ENCODE measurements at regions not wholly inside any gene's neighbourhood (a gene's known extent, or its start where the extent isn't known, plus 50 kb on each side); places are given as distances from the start of the nearest gene placed in this dataset.

DNA sequence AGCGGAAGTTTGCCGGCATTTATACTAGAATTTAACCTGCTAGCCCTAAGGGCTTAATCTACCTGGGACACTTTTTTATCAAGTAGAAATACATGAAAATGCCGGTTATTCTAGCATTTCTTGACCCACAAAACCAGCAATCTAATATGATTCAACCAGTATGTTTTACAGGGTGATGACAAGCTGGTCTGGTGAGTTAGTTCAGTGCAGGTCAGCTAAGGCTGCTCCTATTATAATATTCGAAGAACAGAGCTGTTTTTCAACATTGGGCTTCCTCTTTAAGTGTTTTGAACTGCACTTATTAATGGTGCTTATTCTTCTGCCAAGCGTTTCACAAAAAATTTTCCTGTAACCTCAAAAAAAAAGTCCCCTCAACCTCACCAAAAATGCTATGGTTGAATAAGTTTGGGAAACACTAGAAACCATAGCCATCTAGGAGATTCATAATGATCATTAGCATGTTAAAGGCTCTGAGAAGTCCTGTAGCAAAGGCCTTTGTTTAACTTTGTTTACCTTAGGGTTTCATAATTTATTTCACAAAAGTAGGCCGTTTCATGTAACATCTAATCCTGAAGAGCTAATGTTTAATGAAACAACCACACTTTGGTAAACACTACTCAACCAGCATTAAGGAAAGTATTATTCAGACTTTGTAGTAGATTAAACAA is 526.6 kb downstream of the KLF12 start:
- no peak for DNase-seq

DNA sequence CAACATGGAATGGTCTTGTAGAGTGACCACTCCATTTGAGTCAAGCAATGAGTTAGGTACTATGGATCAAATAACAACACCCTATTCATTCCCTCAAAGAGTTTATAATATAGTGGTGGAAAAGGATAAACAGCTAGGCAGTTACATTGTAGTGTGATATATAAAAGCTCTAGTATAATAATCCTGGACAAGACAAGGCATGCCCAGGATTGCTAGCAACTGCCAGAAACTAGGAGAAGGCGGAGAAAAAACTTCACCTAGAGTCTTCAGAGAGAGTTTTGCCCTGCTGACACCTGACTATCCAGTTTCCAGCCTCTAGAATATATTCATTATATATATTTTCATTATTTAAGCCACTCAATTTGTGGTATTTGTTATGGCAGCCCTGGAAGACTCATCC is 530.6 kb downstream of the KLF12 start:
- DNase-seq = no peak

DNA sequence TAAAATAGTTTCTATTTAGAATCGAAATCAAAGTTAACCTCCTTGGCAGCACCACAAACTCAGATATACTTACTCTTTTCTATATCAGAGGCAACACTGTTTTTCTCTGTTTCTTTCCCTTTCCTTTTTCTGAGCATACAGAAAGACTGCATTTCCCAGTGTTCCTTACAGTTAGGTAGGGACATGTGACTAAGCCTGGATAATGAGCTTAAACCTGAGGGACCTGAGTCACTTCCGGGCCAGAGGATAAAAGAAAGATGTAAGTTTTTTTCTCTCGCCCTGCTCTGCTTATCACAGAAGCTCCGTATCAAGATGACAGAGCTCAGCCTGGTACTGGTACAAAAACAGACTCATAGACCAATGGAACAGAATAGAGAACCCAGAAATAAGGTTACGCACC is 531.9 kb downstream of the KLF12 start:
- DNase-seq = no peak

DNA sequence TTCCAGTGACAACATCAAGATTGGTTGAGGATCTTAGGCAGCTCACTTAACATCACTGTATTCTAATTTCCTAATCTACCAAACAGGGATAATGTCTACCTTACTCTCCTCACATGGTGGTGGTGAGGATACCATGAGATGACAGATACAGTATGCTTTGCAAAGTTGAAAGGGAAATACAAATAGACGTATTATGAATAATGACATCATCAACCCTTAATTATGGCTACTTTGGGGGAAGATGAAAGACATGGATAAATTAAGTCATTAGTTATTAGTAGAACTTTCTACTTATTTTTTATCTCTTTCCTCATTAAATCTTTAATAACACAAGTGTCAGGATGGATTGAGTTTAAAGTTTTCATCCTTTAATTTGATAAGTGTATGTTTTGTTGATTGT is 532.5 kb downstream of the KLF12 start:
- no peak for DNase-seq

DNA sequence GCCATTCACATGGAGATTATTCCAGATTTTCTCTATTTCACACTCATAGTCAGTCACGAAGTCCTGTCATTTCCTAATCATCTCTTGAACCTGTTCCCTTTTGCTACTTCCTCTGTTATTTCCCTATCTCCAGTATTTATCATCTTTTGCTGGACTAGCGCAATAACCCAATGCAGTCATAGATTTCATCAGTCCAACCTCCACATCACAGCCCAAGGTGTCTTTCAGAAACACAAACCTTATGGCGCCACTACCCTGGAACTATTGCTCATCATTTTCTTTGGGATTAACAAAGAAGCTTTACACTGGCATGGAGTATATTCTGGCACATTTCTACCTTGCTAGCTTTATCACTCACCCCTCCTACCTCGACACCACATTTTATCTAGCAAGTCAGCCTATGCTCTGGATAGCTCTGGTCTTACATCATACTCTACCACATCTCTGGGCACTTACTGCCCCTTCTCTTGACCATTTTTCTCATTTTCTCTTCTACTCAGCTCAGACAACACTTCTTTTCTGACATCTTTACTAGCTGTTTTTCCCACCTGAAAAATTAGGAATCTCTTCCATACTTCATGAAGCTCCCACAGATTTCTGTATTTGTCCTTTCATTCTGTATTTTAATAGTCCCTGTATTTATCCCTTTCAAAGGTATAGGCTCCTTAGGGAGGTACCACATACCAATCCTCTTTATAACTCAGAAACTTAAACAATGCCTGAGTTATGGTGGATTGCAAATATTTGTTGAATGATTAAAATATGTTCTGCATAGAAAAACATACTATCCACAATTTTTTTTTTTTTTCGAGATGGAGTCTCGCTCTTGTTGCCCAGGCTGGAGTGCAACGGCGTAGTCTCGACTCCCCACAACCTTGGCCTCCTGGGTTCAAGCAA is 534.7 kb downstream of the KLF12 start:
- no peak for DNase-seq

DNA sequence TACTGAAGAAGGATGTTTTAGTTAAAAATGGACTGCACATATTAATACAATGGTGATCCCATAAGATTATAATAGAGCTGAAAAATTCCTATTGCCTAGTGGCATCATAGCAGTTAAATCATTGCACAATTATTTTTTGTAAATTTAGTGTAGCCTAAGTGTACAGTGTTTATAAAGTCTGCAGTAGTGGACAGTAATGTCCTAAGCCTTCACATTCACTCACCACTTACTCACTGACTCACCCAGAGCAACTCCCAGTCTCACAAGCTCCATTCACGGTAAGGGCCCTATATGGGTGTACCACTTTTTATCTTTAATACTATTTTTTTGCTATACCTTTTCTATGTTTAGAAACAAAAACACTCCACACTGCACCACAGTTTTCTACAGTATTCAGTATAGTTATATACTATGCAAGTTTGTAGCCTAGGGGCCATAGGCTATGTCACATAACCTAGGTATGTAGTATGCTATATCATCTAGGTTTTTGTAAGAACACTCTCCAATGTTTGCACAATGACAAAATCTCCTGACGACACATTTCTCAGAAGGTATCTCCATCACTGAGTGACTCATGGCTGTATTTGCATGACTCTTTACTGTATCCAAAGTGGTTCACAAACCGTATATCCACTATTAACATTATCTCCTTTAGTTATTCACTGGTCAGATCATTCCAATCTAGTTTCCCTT is 536.0 kb downstream of the KLF12 start:
- DNase-seq = no peak

DNA sequence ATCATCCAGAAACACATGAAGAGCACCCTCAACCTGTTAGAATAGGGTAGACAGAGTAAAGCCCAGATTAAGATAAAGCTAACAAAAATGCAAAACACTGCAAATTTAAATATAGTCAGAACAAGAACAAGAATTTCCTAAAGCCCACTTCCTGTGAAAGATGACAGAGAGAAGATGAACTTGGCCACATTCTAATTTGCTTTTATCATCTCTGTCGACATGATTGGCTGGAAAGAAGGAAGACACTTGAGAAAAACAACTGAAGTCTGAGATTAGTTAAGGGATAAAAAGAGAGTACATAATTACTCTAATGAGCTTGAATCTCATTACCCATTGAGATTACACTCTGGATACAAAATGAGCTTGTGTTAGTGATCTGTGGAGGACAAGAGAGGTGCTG is 537.6 kb downstream of the KLF5 start:
- DNase-seq = no peak

DNA sequence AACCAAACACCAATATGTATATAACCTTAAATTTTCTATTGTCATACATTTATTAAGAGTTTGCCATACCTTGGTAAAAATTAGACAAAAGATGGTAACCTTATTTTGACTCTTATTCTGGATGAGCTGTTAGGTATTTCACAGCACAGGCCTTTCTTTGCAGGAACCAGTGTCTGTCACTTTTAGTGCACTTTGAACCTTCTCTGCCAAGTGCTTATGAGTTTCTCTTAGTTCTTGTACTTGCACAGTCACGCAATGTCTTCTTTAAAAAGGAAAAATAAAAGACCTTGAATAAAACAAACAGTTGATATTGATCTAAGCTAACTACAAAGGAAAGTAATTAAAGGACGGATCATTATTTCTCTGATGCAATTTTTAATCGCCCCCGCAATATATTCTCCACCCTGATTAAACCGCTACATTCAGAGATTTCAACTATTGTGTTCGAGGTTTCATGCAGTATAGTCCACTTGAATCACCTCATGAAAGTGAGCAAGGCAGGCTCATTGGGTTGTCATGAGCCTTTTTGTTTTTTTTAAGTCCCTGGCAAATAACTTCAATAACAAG is 534.5 kb downstream of the KLF5 start:
- no peak for DNase-seq

DNA sequence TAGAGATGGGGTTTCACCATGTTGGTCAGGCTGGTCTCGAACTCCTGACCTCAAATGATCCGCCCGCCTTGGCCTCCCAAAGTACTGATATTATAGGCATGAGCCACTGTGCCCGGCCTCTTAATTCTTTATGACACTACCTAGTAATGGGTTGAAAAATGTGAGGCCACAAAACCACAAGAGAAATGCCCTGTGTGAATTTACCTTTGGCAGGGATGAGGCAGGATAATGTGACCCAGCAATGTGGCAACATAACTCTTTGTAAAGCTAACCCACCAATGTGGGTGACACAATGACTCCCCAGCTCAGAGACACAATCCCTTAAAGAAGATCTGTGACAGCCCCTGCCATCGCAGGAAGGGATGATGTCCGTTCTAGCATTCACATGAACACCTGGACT is 533.1 kb downstream of the KLF5 start:
- DNase-seq = no peak

DNA sequence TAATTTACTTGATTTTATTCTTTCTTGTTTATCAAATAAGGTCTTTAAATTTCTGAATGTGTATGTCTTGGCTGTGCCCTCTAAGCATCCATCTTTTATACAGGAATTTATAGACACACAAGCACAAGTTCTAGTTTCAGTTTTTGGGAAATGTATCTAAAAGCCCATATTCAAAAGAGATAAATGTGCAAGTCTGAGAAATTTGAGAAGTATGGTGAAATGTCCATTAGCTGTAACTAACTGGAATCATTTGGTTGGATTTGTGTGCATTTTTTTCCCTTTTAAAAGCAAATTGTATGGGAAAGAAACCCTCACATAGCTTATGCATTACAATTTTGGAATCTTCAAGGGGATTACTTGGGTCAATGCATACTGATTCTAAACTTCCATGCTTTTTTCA is 532.0 kb downstream of the KLF5 start:
- no peak for DNase-seq

DNA sequence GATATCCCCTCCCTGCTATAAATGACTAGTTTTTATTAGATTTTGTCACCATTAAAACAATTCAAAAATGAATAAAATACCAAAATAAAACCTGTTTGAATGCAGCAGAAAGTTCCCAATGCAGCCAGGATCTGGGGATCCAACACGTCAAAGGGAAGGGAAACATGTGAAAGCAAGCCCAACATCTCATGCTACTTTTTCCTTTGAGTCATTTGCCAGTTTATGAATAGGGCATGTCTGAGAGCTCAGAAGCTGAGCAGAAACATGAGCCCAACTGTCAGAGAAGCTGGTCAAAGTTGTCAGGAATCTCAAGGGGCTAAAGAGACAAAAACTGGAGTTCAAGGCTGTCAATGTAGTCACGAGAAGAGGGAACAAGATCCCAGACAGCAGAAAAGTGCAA is 526.4 kb downstream of the KLF5 start:
- DNase-seq = no peak

DNA sequence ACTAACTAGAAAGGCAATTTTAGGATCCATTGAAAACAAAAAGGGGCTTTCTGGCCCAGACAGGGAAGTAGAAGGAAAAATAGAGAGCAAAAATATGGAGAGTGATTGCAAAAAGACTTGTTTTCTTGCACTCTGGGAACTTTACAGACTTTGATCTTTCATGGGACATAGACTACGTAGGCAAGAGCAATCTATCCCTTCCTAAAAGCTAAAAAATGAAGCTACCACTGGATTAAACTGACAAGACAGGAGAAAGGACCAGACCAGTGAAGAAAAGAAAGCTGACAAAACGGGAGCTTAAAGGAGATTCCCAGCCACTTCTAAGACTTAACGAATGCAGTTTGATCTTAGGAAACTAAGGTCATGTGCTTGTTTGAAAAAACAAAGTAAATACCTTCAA is 524.5 kb downstream of the KLF5 start:
- no peak for DNase-seq

DNA sequence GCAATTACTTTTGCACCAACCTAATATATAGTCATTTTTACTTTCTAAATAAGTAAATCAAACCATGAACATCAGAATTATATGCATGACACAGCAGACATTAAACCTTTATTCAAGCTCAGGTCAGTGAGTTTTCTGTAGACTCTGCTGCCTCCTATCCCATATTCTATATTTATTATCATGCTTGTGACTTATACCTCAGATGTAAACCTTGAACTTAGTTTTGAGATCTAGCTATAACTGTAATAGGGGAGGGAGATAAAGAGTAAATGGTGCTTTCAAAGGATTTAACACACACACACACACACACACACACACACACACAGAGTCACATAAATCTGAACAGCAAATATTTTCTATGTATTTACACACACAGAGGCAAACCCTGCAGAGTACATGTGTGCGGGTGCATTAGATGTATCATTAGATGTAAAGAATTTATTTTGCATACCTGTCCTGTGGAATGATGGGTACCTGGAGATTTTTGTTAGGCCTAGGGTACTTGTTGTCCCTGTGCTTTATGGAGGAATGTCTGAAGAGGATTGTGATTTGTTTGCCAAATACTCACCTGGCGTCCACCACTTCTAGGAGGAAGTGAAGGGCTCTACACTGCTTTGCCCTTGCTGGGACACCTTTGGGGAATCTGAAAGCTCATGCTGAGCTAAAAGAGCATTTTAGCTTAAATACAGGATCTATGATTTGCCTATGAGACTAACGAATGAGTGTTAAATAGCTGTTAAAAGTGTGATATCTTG is 521.9 kb downstream of the KLF5 start:
- DNase-seq = no peak

DNA sequence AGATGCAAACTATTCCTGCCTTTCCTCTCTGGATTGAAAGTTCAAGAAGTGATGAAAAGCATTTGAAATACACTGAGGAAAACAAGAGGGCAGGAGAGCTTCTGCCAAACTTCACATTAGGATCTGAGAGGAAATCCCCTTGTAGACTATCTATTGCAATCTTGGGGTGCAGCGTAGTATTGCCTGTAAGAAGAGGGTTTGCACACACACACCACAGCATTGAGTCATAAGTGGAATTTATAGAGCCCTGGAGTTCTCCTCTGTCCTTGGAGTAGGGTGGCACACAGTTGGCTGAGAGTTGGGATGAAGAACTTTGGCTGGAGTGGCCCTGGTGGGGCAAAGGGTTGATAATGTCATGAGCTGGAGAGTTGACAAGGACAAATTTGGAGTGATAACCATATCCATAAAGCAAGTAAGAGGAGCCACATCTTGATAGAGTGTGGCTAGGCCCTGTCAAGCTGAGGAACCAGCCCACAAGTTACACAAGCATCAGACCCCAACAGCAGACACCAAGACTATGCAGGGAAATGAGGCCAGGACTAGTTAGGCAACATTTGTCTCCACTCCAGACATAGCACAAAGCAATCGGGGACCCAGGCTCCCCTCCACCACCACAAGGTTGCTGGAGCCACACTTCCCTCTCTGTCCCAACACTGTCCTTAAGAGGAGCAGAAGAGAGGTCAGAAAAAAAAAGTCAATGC is 520.9 kb downstream of the KLF5 start:
- no peak for DNase-seq

DNA sequence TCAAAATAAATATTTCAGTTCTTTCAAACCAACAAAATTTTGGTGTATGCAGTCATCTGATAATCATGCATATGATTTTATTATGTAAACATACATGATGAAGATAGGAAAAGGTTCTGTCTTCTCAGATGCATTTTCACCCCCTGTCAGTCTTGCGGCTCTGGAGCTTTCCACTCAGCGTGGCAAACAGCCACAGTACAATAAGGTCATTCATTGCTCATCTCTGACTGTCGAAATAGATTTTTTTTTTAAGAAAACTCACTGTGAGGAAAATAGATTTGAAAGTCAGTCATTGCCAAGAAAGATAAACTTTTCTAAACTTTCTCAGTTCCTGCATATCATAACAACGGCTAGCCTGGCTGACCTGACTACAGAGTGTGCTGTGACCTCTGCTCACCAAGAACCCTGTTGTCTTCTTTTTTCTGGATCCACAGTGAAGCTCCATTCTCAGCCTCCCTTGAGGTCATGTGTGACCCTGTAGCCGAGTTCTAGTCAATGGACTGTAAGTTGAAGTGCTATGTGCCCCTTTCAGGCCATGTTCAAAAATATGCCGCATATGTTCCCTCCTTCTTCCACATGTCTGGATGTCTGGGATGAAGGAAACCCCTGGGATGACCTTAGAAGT is 519.6 kb downstream of the KLF5 start:
- DNase-seq = no peak

DNA sequence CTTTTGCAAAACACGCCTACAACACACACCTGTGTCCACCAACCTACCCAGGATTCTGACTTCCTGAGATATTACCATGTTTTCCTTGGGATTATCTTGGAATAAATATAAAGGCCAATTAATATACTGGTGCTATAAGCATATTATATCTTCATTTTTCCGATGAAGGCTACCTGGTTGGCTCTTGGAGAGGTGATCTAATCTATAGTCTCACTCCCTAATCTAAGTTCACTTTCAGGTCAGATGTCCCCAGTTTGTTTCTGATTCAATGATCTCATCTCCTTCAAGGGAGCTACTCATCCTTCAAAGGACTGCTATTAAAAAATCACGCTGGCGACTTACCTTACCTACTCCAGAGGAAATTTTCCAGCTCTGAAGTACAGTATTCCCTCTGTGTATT is 517.5 kb downstream of the KLF5 start:
- DNase-seq = no peak

DNA sequence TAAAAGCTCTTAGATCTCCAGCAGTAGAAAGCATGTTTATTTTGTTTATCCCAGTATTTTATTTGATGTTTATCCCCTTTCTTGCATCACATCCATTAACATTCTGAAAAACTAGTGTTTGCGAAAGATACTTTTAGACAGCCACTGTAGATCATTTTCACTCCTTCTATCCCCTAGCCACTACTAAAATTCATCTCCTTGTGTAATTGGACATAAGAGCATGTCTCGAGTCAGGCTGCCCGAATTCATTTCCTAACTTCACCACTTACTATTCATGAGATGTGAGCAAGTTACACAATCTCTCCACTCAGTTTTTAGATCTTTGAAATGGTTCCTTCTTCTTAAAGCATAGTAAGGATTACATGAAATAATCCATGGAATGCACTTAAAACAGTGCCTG is 514.0 kb downstream of the KLF5 start:
- no peak for DNase-seq

DNA sequence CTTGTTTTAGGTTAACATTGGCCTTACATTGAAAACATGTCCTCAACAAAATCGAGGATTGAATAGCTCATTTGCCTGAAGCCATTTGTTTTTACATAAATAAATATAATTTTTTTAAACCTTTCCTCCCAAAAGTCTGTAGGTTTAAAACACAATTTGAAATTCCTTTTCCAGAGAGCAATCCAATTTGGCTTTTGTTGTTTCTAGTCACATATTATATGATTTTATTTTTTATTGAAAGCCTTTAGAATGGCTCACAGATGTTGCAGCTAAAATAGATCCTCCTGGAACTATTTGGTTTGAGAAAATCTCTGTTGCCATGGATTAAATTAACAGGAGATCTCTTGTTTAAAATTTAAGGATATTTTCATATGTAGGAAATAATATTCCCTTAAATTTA is 512.6 kb downstream of the KLF5 start:
- DNase-seq = no peak

DNA sequence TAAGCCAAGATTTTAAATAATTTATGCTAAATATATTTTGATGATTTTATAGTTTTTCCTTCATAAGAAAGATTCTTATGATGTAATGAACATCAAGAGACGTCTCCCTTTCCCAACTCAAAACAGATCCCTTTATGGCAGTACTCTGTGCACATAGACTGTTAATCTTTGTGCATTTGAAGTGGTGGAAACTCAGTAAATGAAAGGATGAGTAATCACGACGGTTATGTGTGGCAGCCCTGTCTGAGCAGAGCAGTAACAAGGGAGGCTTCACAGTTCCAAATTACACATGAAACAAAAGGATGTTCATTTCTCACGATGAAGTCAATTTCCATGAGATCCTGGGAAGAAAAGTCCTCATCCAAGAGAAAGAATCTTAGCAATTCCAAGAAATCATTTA is 498.1 kb downstream of the KLF5 start:
- no peak for DNase-seq

DNA sequence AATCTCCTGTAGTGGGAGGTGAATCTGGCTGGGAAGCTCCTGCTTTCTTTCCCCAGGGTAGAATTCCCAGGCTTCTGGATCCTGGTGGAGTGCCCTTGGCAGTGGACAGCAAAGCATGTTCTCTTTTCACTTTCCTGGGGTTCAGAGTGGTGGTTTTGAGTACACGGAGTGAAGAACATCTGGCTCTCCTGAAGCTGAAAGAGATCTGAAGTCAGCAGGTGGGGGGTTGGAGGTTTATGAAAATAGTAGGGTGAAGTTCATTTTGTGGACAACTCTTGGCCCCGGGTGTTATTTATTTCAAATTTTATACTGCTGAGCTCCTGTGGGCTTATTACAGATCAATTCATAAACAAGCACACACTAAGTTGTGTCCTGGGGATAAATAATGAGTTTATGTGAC is 497.3 kb downstream of the KLF5 start:
- DNase-seq = no peak

DNA sequence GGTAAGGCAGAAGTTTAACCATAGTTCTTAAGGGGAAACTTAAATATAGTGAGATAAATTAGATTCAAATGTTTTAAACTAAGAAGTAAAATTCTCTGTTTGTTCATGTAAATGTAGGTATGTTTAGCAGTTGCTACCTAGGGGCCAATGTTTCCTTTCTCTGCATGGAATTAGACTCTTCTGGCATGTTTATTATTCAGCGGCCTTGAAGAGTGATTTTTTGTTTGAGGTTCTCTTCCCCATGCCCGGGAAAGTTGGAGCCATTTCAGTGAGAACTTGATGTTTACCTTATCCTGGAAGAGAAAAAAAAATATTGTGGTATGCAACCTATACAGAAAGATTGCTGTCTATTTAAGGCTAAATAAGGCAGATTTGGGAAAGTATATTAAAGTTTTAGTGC is 492.9 kb downstream of the KLF5 start:
- DNase-seq = no peak

DNA sequence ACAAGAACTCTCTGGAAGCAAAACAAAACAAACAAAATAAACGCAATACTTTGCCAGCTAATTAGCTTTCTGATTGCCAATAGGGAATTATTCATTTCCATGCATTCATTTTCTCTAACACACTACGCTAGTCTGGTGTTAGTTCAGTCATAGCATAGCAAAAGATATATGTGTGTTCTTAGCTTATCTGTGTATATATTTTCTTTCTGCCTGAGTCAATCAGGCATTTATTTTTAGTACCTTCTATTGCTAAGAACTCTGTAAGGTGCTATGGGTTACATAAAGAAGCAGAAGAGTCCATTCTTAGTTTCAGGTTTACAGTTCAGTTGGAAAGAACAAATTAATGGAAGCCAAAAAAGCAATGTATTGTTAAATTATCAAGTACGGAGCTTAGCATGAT is 490.9 kb downstream of the KLF5 start:
- DNase-seq = no peak
